Hepatocyte (in vitro differentiated cells): ENCODE measurements at regions not wholly inside any gene's neighbourhood (a gene's known extent, or its start where the extent isn't known, plus 50 kb on each side); places are given as distances from the start of the nearest gene placed in this dataset.

Source experiments
- DNase-seq: peaks from one replicate; pipeline ENCODE4 v3.0.0-alpha.2; 2016; ENCODE audit warnings: low spot score
- H2AFZ ChIP-seq: fragments of 200-600 bp; sonication (generic); 2 replicates; pipeline ENCODE4 v1.6.0; 2016; ENCODE audit warnings: antibody characterized with exemption, mild to moderate bottlenecking
- H3K27ac ChIP-seq: fragments of 200-600 bp; sonication (generic); 2 replicates; pipeline ENCODE4 v1.5.1; 2016; ENCODE audit warnings: mild to moderate bottlenecking
- H3K27me3 ChIP-seq: fragments of 200-600 bp; sonication (generic); 2 replicates; pipeline ENCODE4 v1.6.1; 2016
- H3K36me3 ChIP-seq: fragments of 200-600 bp; sonication (generic); replicated peaks from 2 replicates; pipeline ENCODE4 v1.5.1; 2016; ENCODE audit warnings: low read depth; ENCODE audit not compliant: insufficient read depth
- H3K4me1 ChIP-seq: fragments of 200-600 bp; sonication (generic); 2 replicates; pipeline ENCODE4 v1.5.1; 2016; ENCODE audit warnings: mild to moderate bottlenecking, moderate library complexity; ENCODE audit not compliant: insufficient read depth
- H3K4me2 ChIP-seq: fragments of 200-600 bp; sonication (generic); 2 replicates; pipeline ENCODE4 v1.6.0; 2016
- H3K4me3 ChIP-seq: fragments of 200-600 bp; sonication (generic); 2 replicates; pipeline ENCODE4 v1.5.1; 2016; ENCODE audit warnings: mild to moderate bottlenecking
- H3K79me2 ChIP-seq: fragments of 200-600 bp; sonication (generic); 2 replicates; pipeline ENCODE4 v1.6.0; 2017; ENCODE audit warnings: mild to moderate bottlenecking
- H3K9me2 ChIP-seq: fragments of 200-600 bp; sonication (generic); replicated peaks from 2 replicates; pipeline ENCODE4 v1.6.0; 2017; ENCODE audit warnings: mild to moderate bottlenecking; ENCODE audit not compliant: insufficient read depth
- H3K9me3 ChIP-seq: fragments of 200-600 bp; sonication (generic); 2 replicates; pipeline ENCODE4 v1.5.1; 2016; ENCODE audit warnings: low read depth, mild to moderate bottlenecking
- H4K20me1 ChIP-seq: fragments of 200-600 bp; sonication (generic); 2 replicates; pipeline ENCODE4 v1.6.0; 2016; ENCODE audit warnings: mild to moderate bottlenecking; ENCODE audit not compliant: insufficient read depth, poor library complexity, severe bottlenecking
- EZH2 ChIP-seq: fragments of 200-600 bp; sonication (generic); IDR thresholded peaks from 2 replicates; pipeline ENCODE4 v1.6.1; 2016; ENCODE audit warnings: antibody characterized with exemption, mild to moderate bottlenecking, borderline replicate concordance
- EZH2phosphoT487 ChIP-seq: fragments of 200-600 bp; sonication (generic); IDR thresholded peaks from one replicate; pipeline ENCODE4 v1.6.1; 2018; ENCODE audit warnings: antibody characterized with exemption, mild to moderate bottlenecking, low read depth, moderate library complexity; ENCODE audit not compliant: unreplicated experiment, severe bottlenecking
- WGBS: methylation state at CpG from one replicate; pipeline ENCODE4 v1.1.6; 2016; ENCODE audit warnings: low lambda C conversion rate; ENCODE audit errors: missing lambda C conversion rate; 5-methylcytosine and 5-hydroxymethylcytosine counted together
- TF ChIP-seq, protein P1 (sequence below): fragments of 200-600 bp; sonication (generic); IDR thresholded peaks from 2 replicates; pipeline ENCODE4 v1.5.1; 2016; ENCODE audit warnings: antibody characterized with exemption, mild to moderate bottlenecking; ENCODE audit not compliant: poor library complexity

DNA sequence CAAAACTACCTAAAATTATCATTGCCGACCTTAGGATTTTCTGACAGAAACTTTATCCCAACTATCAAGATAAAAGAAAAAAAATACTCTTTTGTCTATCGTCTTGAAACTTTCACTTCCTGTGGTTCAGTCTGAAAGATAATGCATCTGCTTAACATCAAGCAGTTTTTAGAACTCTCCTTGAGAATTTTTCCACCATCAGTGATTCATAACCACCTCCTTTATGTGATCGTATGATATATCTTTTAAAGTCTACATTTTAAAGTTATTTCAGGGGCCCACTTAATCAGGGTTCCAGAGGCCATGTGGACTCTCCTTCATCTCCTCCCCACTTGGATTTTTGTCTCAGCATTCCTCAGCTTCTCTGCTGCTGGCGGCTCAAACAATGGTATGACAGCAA lies 272.8 kb upstream of the TENM3 start:
- Histone ChIP-seq H2AFZ (no peak overlapping the region), H3K79me2 (no peaks in the 10 kb centered on the region), H3K4me3 (no peak overlapping the region), H4K20me1 (no peaks in the 10 kb centered on the region), H3K27ac (no peak overlapping the region), H3K36me3 (no peaks in the 10 kb centered on the region), H3K4me1 (no peaks in the 10 kb centered on the region), H3K9me2 (no peaks in the 10 kb centered on the region), H3K4me2 (no peak overlapping the region), H3K9me3 (no peaks in the 10 kb centered on the region), H3K27me3 (no peaks in the 10 kb centered on the region)
- TF ChIP-seq EZH2 (no peak), EZH2phosphoT487 (no peak)
- TF ChIP-seq, protein P1, sequence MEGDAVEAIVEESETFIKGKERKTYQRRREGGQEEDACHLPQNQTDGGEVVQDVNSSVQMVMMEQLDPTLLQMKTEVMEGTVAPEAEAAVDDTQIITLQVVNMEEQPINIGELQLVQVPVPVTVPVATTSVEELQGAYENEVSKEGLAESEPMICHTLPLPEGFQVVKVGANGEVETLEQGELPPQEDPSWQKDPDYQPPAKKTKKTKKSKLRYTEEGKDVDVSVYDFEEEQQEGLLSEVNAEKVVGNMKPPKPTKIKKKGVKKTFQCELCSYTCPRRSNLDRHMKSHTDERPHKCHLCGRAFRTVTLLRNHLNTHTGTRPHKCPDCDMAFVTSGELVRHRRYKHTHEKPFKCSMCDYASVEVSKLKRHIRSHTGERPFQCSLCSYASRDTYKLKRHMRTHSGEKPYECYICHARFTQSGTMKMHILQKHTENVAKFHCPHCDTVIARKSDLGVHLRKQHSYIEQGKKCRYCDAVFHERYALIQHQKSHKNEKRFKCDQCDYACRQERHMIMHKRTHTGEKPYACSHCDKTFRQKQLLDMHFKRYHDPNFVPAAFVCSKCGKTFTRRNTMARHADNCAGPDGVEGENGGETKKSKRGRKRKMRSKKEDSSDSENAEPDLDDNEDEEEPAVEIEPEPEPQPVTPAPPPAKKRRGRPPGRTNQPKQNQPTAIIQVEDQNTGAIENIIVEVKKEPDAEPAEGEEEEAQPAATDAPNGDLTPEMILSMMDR: no peak
- no peak for DNase-seq
- 58% methylated on average over 4 of the region's 4 CpGs for WGBS

DNA sequence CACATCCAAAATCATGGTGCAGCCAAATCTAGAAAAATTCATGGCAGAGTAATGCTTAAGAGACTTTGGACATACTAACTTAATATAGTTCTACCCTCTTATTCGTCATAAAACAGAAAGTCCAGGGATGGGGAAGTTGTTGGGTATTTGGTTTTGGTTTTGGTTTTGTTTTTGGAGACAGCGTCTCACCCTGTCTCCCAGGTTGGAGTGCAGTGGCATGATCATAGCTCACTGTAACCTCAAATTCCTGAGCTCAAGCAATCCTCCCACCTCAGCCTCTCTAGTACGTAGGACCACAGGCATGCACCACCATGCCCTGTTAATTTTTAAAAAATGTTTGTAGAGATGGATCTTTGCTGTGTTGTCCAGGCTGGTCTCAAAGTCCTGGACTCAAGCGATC lies 271.8 kb upstream of the TENM3 start:
- Histone ChIP-seq H3K4me2 (no peak overlapping the region), H3K9me3 (no peaks in the 10 kb centered on the region)

DNA sequence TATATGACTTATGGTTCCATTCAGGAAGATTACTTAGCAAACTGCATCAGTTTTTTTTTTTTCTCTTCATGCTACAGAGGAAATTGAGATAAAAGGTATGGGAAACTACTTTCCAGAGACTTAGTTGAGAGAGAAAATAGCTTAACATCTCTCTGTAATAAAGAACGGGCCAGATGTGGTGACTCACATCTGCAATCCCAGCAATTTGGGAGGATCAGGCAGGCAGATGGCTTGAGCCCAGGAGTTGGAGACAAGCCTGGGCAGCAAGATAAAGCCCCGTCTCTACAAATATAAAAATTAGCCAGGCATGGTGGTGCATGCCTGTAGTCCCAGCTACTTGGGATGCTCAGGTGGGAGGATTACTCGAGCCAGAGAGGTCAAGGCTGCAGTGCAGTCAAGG lies 271.2 kb upstream of the TENM3 start:
- Histone ChIP-seq H4K20me1 (no peaks in the 10 kb centered on the region), H3K9me2 (no peaks in the 10 kb centered on the region), H3K9me3 (no peaks in the 10 kb centered on the region), H3K27ac (no peak overlapping the region), H2AFZ (no peak overlapping the region), H3K27me3 (no peaks in the 10 kb centered on the region), H3K79me2 (no peaks in the 10 kb centered on the region), H3K4me1 (no peaks in the 10 kb centered on the region), H3K4me3 (no peak overlapping the region), H3K36me3 (no peaks in the 10 kb centered on the region), H3K4me2 (no peak overlapping the region)
- DNase-seq: no peak
- 51% methylated on average over 3 of the region's 3 CpGs for WGBS
- TF ChIP-seq EZH2phosphoT487 (no peak), EZH2 (no peak)

More for the DNA sequence above, 271.8 kb upstream of the TENM3 start:
- H3K4me1 ChIP-seq: no peaks in the 10 kb centered on the region
- no peaks in the 10 kb centered on the region for H3K79me2 ChIP-seq
- WGBS: 90% methylated on average over 4 of the region's 4 CpGs
- TF ChIP-seq EZH2phosphoT487 (no peak), EZH2 (no peak)
- TF ChIP-seq, protein P1: no peak
- no peak for DNase-seq
- H3K27ac ChIP-seq: no peak overlapping the region
- no peaks in the 10 kb centered on the region for H3K36me3 ChIP-seq
- H3K27me3 ChIP-seq: no peaks in the 10 kb centered on the region
- no peak overlapping the region for H3K4me3 ChIP-seq
- H2AFZ ChIP-seq: no peak overlapping the region
- H4K20me1 ChIP-seq: no peaks in the 10 kb centered on the region
- no peaks in the 10 kb centered on the region for H3K9me2 ChIP-seq

DNA sequence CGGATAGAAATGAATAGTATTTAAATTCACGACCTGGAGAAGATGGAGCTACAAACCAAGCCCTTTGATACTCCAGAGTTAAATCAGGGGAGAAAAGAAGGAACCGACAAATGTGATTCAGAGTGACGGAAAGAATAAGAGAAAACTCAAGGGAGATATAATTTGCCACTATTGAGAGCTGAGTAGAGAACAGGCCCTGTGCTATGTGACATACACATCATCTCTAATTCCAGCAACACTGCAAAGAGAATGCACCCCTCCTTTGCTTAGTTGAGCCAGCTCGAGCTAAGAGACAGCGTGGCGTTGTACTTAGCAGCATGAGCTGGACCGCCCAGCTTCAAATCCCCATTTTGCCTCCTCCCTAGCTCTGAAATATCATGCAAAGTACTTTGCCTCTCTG lies 266.4 kb upstream of the TENM3 start:
- Histone ChIP-seq H3K36me3 (no peaks in the 10 kb centered on the region), H3K4me2 (no peak overlapping the region), H3K27ac (no peak overlapping the region), H3K9me2 (no peaks in the 10 kb centered on the region), H3K27me3 (no peaks in the 10 kb centered on the region), H4K20me1 (no peaks in the 10 kb centered on the region), H2AFZ (no peak overlapping the region), H3K79me2 (no peaks in the 10 kb centered on the region), H3K4me1 (no peaks in the 10 kb centered on the region), H3K9me3 (no peaks in the 10 kb centered on the region), H3K4me3 (no peak overlapping the region)
- WGBS: 90% methylated on average over 8 of the region's 8 CpGs
- TF ChIP-seq, protein P1: no peak
- TF ChIP-seq EZH2phosphoT487: no peak
- no peak for TF ChIP-seq EZH2
- no peak for DNase-seq
